ENCODE measurements at regions not wholly inside any gene's neighbourhood (a gene's known extent, or its start where the extent isn't known, plus 50 kb on each side); places are given as distances from the start of the nearest gene placed in this dataset.

DNA sequence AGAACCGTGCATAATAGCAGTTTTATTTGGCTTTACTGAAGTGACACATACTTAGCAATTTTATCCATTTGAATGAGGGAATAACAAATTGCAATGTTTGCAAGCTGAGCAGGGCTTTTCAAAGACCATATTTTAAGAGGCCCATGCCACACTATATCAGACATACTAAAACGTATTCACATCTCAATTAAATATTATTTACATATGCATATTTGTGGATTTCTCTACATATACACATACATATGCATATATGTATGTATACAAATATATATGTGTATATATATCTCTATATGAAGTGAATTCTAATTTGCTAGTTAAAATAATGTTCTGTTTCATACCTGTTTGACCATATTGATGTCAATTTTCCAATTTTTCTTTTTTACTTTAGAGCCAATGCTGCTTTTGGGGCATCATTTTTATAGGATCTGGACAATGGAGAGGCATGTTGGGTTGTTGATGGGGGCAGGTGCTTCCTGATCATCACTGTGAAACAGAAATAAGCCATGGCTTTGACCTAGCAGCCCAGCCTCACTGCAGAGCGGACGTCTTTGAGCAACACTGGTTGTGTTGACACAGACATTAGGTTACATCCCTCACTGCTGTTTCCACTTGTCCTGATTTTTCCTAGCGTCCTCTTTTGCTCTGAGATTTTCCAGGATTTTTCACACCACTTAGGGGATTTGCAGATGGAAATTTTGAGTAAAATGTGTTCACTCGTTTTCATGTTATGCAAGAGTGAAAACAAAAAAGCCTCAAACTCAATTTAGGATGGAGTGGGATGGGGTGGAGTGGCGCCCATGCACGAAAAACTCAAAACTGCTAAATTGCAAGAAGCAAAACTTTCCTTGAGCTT lies 56.9 kb downstream of the RDH14 start:
- no peak for DNase-seq (ENCODE audit: low read depth)

DNA sequence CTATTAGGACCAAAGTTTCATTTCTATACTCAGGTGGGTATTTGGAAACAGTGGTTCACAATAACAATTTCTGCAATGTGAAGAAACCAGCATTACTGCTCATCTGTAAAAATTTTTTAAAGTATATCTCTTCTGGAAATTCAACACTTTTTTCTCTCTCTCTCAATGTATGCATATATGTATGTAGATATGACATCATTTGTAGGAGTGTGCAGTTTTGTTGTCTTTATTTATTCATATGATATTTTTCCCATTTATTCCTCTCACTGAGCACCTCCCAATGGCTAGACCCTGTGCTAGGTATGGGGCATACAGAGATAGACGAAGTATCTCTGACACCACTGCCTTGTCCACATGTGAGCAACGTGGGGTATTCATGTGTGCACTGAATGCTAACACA lies 58.3 kb downstream of the RDH14 start:
- DNase-seq (ENCODE audit: low read depth) = no peak

DNA sequence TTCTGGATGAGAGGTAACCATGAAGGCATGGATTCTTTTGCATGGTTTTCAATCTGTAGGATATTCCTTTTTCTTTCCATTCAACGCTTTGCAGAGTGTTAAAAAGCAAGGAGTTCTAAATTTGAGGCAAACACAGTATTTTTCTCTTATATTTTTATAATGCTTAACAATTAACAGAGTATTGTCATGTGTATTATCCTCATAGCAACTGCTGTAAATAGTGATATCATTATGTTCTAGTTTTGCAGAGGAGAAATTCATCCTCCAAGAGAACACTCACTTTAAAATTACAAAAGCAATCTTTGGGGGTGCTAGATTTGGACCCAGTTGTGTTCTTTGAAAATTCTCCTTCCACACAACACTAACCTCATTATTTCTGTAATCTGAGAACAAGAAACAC lies 58.7 kb downstream of the RDH14 start:
- no peak for DNase-seq (ENCODE audit: low read depth)

DNA sequence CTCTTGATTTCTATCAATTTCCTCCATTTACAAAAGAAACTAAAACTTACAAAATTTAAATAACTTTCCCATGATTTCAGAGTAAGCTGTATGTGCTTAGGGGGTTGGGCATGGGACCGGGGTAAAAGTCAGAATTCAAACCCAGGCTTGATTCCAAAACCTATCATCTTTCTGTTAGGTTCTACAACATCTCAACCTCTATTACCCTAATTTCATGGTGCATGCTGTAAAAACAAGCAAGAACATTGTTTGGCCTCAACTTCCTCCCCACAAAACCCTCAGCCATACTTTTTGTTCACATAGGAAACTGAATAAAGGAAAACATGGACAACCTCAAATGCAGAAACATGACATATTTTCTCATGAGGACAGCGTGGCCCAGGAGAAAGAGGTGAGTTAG lies 59.3 kb downstream of the RDH14 start:
- DNase-seq (ENCODE audit: low read depth) = no peak

DNA sequence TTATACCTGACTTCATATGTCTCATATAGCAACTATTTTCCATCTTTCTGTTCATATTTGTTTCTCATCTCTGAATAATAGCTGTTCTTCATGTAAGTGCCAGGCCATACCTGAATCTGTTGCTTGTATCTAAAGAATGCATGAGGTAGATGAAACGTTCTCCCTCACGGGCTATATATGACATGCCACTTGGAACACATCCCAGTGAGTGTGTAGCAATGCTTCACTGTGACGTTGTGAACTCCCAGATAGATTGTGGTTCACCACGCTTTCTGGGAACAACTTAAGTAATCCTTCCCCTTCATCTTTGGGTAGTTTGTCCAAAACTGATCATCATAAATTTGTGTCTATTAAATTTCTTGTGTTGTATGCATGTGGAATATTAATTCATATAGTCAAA lies 60.1 kb downstream of the RDH14 start:
- no peak for DNase-seq (ENCODE audit: low read depth)

DNA sequence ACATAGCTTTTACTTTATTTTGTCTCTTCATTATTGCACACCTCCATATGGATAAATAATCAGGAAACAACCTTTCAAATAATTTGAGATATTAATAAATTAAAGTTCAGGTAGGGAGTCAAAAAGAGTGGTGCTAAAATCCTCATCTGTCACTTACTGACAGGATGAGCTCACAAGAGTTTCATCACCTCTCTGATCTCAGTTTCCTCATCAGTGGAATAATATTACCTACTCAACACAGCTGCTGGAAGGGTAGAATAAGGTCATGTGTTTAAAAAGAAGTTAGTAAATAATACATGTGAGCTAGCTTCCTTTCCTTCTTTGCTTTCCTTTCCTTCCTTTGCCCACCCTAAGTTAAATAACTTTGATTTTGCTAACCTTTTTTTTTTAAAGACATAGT lies 61.9 kb downstream of the RDH14 start:
- DNase-seq (ENCODE audit: low read depth) = no peak

DNA sequence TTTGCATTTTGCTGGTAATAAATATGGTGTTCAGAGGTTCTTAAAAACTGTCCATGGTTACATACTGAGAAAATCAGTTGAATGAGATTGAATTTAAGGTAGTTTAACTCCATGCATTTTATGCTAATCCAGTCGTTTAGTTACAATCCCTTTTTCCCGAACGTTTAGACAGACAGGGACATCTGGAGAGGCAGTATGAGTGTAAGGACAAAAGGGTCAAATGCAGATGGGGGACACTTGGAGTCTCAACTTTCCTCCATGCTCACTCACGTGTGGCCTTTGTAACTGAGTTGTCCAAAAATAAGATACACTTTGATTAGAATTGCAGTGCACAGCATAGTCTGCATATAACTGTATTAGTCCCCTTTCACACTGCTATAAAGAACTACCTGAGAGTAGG lies 63.9 kb downstream of the RDH14 start:
- no peak for DNase-seq (ENCODE audit: low read depth)

DNA sequence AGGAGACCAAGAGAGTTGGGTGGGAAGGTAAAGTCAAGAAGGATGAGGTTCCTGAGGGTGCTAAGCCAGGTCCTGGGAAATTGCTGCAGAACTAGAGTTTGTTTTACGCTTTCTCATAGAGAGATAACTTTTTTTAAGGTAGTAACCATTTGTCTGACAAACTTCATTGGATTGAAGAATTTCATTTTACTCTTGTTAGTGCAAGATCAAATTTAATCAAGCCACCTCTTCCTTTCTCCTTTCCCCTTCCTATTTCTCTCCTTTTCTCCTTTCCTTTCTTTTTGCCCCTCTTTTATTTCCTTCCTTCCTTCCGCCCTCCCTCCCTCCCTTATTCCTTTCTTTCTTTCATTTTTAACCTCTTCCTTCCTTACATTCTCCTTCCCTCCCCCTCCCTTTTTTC lies 65.4 kb downstream of the RDH14 start:
- no peak for DNase-seq (ENCODE audit: low read depth)

DNA sequence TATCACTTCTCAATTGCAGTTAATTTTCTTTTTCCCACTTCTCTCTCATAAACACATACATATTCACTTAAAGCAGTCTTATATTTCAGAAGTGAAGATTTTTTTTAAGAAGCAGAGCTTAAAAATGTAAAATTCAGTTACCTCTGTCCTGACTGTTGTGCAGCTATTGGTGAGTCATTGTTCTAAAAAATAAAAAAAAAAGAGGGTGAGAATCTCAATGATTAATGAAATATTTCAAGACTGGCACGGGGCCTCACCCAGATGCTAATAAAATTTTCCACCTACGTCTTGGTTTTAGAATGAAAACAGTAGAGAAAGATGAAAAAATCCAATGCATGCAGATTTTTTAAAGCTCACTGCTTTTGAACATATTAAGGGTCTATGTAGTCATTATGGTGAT lies 67.7 kb downstream of the RDH14 start:
- DNase-seq (ENCODE audit: low read depth) = no peak

DNA sequence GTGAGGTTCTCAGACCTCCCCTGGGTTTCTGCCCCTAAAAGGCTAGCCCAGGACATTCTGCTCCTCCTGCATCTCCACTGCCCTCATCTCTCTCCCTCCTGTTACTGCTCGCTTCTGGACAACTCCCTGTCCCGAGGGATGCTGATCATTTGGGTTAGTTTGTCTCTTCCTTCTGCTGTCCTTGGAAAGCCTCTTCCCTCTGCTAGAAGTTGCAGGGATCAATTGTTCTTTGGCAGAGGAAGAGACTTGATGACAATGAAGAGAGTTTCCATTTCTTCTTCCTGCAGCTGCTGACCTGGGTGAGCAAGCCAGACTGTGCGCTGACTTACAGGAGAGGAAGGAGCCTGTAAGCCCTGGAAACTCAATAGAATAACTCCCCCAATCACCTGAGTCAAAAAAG lies 68.9 kb downstream of the RDH14 start:
- DNase-seq (ENCODE audit: low read depth) = no peak

DNA sequence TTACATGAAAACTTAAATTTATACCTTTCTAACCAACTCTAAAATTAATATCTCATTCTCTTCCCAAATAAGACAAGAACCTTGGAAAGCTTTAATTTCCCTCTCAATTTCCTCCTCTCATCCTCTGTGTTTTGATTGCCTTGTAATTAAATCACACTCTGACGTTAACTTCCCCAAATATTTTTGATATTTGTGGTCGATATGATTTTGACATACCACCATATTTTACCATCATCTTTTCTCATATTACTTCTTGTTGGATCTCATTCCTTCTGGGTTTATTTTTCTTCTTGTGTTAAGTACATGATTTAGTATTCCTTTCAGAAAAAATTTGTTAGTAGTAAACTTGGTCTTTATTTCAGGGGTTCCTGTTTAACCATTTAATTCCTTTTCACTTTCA lies 69.6 kb downstream of the RDH14 start:
- no peak for DNase-seq (ENCODE audit: low read depth)

DNA sequence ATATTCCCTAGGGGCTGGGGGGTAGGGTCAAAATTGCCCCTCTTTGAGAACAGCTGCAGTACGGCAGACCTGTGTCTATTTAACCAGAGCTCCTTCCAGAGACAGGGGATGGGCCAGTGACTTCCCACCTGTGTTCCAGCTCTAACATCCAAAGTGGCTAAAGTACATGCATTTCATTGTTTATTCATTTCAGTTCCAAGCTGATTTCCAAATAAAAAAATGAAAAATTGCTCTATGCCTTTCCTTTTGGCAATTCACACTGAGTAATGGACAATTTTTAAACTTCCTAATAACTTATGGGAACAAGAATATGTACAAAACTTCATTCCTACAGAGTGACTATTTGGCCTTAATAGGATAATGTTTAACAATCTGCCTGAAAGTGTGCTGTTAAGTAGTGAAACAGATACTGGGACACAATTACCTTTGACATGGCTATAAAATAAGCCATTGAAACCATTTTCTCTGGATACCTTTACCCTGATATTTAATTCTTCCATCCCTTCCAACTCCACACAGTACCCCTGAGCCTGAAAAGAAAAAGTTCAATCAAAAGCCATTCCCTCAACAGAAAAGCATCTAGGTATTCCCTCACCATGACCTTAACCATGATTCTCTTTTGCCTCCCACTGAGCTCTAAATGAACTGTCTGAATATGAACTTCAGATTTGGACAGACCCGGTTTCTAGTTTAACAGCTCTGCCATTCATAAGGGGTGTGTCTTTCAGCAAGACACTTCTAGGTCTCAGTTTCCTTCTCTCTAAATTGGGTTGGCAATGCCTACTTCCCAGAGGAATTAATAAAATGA lies 73.1 kb downstream of the RDH14 start:
- DNase-seq (ENCODE audit: low read depth) = no peak

DNA sequence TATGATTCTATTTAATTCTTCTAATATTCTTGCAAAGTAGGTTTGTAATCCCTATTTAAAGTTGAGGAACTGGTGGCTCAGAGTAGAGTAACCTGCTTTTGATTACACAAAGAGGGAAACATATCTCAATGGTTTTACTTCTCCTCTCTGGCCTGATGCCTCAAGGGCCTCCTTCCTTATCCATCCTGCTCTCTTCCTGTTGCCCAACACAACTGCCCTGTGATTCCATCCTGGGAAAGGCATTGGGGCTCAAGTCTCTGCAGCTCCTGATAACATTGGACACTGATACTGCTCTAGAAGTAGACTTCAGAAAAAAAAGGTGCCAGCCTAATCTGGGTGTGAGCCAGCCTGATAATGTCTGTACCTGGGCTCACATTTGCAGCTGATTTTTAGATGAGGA lies 75.8 kb downstream of the RDH14 start:
- no peak for DNase-seq (ENCODE audit: low read depth)

DNA sequence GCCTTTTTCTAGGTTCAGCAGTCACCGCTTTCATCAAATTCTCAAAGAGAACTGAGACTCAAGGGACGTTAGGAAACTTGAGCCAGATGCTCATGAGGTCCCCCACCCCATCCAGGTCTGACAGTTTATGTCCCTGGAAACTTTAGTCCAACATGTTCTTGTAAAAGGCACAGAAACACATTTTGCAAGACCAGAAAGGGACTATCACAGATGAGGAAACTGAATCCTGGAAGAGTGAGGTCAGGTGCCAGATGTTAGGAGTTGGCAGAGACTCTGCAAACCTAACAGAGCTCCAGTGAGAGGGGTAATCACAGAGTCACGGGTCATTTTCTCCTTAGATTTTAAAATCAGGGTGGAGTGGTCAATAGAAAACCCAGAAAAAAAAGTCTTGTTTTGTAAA lies 76.6 kb downstream of the RDH14 start:
- DNase-seq (ENCODE audit: low read depth) = no peak

DNA sequence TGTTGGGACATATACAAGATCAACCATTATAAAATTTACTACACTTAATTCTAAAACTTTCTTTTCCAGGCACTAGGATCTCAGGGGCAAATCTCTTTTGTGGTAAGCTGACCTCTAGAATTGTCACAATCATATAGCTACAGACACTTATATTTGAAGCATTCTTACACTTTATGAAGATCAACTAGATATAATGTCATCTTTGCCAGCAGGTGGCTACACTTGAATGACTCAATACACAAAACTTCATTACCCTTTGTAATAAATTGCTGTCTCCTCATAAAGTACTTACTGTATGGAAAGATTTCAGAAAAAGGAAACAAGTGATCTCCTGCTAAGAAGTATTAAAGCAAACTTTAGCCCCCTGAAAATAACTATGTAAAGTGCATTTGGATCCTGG lies 77.8 kb downstream of the RDH14 start:
- DNase-seq (ENCODE audit: low read depth) = no peak

DNA sequence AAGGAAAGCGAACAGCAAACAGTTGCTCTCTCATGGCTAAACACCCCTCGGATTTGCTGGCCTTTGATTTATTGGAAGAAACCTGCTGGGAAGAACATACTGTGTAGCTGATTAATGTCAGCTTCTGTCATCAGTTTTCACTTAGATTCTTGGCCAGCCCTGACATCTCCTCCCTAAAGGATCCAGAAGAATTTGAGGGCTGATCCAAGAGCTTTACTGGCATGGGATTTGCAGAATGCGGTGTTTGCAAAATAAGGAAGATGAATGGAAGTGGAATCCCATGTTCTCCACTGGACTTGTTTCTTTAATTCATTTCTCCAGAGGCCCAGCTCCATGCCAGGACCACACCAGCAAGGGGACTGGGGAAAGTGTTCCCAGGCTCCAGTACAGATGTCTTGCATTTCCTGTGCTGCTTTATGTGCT lies 80.5 kb downstream of the RDH14 start:
- DNase-seq (ENCODE audit: low read depth) = no peak

DNA sequence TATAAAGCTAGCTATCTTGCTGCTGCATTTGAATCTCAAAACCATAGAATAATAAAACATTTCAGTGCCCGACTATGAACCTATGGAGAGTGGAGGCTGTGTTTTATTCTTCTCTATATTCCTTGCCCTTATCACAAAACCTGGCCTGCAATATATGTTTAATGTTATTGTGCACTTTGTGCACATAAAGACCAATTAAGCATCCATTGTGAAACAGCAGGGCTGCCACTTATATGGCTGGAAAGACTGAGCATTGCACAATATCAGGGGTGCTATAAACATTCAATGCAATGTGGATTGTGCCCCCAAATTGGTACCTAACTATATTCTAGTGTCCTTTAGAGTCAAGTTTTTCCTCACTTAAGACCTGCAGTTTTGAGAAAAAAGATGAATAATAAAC lies 83.2 kb downstream of the RDH14 start:
- DNase-seq (ENCODE audit: low read depth) = no peak

DNA sequence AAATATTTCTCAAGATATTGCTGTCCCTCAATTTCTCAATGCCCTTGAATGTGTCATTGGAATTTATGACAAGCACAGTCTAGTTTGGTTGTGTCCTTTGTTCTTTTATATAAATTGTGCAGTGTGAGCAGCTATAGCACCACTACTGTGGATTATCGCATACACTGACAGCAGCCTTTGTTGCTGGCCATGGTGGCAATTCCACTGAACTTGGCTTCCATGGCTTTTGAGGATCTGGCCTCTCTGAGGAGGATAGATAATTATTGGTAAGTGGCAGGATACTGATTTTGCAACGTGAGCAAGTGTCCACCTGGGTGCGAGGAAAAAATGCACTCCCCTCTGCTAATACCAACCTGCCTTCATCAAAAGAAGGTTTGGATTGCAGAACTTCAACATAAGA lies 84.0 kb downstream of the RDH14 start:
- no peak for DNase-seq (ENCODE audit: low read depth)

DNA sequence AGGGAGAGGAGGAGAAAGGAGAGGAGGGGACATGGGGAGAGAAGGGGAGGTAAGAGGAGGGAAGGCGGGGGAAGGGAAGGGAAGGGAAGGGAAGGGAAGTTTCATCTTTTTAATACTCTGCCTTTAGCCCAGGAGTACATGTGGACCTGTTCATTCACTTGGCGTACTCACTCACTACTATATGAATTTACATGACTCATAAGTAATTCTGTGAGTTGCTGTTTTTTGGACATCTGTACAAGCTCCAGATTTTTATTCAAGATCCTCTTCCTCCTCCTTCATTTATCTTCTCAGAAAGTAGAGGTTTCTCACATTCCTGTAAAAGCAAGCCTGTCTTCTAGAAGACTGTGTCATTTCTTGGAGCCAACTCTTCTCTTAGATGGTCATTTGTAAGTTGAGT lies 84.6 kb downstream of the RDH14 start:
- no peak for DNase-seq (ENCODE audit: low read depth)

DNA sequence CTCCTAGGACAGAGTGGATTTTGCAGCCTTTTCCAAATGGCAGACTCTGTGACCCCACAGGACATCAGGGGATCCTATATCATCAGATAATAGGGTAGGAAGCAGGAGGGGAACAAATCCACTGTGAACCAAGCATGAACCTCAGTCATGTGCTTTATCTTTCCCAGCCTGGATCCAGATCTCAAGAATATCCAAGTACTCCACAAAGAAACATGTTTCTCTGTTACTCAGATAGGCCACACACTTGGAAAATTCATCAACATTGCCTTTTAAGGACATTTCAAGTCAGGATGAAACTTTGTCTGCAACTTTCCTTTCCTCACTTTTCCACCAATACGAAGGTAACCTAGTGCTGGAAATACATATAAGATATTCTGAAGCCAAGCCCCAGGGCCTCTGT lies 85.8 kb downstream of the RDH14 start:
- no peak for DNase-seq (ENCODE audit: low read depth)

DNA sequence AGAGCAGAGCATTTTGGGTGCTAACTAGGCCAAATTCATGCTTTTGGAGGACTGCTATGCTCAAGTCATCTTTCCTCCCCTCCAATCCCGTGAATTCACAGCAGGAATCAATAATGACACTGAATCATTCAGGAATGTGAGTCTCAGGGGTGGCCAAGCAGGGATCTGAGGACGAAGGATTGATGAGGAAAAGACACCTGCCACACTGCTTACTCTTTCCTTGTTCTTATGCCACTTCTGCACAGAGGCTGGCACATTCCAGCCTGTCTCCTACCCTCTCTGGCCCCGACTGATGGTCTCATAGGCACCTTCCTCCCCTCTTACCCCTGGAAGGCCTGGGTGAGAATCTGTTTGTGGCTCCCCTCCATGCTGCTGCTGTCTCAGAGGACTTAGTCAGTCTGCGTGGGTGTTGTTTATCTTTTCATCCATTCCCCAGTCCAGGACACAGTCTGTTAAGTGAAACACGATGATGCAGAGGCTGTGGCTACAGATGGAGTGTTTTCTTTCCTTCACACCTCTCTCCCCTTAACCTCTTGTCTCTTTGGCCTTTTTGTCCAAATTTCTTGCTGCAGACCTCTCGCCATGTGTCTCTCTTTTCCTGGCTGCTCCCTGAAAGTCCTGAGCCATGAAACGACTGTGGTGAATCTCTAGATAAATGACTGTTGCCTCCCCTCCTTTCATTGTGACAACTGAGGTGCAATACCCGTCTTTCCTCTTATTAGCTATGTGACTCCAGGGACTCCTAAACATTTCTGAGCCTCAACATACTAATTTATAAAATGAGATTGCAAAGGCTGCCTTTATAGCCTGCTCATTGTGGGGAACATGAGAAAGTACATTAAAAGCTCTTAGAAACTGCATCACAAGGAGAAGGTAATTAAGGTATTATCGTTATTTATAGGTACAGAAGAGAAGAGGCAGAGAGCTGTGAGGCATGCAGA lies 86.9 kb downstream of the RDH14 start:
- no peak for DNase-seq (ENCODE audit: low read depth)

DNA sequence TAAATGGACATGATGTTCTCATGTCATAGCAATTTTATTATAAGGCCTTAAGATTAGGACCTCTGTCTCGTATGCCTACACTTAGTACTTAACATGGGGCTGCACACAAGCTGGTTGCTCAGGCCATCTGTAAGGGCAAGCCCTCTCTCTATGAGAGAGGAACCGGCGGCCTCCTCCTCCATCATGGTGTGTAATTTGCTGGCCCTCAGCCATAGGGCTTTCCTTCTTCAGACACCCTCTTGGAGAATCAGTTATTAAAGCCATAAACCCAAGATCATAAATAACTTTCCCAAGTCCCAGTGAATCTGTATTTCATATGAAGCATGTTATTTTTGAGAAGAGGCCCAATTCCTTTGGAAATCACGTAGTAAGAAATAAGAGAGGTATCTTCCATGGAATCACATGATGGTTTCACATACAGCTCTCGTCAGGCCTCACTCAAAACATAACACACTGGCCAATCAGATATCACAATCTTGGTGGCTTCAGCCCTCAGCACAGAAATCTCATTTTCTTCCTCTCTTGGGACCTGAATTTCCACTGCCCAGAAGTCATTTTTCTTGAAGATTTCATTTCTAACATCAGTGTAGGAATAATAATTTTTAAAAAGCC lies 92.6 kb downstream of the RDH14 start:
- DNase-seq (ENCODE audit: low read depth) = no peak
